GM21390 (cell line): ENCODE measurements at regions not wholly inside any gene's neighbourhood (a gene's known extent, or its start where the extent isn't known, plus 50 kb on each side); places are given as distances from the start of the nearest gene placed in this dataset.
A peak's percentile ranks its signal among the peaks of the same experiment; 100 is the strongest.
"Not testable (repeated sequence)": the region's sequence is repeated elsewhere in the genome, so short reads cannot be mapped to it uniquely, and the experiment has no call there.

ENCODE experiments used
- ATAC-seq: cut with Tn5 transposase; IDR thresholded peaks from one replicate; pipeline ENCODE4 v1.9.1; 2021; ENCODE audit not compliant: unreplicated experiment

DNA sequence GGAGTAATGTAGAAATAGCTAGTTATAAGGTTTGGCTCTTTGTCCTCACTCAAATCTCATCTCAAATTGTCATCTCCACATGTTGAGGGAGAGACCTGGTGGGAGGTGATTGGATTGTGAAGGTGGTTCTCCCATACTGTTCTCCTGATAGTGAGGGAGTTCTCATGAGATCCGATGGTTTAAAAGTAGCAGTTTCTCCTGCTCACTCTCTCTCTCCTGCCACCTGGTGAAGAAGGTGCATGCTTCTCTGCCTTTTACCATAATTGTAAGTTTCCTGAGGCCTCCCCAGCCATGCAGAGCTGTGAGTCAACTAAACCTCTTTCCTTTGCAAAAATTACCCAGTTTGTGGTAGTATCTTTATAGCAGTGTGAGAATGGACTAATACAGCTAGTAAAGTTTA, 849.4 kb downstream of the DACH1 start:
- no peak for ATAC-seq

DNA sequence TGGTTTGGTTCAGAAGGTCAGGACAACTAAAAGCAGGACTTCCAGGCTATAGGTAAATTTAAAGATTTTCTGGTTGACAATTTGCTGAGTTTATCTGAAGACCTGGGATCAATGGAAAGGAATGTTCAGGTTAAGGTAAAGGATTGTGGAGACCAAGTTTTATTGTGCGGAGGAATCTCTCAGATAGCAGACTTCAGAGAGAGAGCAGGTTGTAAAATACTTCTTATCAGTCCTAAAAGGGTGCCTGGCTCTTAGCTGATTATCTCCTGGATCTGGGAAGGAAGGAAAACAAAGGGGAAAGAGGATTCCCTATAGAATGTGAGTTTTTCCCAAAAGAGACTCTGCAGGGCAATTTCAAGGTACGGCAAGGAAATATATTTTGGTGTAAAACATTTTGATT, 851.5 kb downstream of the DACH1 start:
- ATAC-seq, result no peak

DNA sequence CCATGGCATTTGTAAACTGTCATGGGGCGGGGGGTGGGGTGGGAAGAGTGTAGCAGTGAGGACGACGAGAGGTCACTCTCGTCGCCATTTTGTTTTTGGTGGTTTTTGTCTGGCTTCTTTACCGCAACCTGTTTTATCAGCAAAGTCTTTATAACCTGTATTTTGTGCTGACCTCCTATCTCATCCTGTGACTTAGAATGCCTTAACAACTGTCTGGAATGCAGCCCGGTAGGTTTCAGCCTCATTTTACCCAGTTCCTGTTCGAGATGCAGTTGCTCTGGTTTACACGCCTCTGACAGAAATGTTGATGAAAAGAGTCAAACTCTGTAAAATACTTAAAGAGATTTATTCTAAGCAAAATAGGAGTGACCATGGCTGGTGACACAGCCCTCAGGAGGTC, 852.0 kb downstream of the DACH1 start:
- no peak for ATAC-seq

DNA sequence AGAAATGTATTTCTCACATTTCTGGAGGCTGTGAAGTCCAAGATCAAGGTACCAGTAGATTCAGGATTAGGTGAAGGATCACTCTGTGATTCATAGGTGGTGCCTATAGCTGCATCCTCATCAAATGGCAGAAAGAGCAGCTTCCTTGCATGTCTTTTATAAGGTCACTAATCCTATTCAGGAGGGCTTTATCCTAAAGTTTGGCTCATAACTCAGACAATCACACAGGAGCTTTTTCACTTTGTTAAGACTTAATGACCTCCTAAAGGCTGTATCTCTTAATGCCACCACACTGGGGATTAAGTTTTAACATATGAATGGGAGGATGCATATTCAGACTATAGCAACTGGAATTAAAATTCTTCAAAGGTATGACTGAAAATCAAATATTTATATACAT, 861.1 kb downstream of the DACH1 start:
- no peak for ATAC-seq

DNA sequence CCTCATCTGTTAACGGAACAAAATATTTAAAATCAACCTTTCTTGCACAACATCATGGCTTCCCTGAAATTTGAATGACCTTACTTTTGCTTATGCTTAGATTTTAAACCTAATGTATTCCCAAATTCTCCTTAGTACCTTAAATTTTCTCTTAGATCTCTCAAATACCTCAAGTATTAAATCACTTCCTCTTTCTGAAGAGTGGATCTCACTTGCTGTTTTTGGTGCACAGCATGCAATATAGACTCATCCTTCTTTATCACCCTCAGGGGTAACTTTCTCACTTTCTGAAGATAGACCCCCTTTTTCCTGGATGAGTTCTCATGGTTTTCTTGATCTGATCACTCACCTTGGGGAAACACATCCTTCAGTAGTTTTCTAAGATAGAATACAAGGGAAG, 871.7 kb downstream of the DACH1 start:
- ATAC-seq, result no peak

DNA sequence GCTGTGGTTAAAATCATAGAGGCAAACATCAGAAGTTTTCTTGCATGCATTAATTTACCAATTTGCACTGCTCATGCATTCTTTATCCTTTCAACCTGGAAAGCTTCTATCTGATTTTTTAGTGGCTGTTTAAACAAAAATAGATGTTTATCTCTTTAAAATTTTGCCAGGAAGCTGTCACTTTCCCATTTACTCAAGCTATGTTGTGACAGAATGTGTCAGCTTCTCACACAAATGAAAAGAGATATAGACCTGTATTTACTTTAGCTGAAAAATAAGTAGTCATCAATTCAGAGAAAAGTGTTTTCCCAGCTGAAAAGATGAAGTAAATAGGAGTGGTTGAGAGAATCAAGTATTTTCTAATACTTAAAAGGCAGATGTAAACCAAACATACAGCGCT, 872.8 kb downstream of the DACH1 start:
- no peak for ATAC-seq

DNA sequence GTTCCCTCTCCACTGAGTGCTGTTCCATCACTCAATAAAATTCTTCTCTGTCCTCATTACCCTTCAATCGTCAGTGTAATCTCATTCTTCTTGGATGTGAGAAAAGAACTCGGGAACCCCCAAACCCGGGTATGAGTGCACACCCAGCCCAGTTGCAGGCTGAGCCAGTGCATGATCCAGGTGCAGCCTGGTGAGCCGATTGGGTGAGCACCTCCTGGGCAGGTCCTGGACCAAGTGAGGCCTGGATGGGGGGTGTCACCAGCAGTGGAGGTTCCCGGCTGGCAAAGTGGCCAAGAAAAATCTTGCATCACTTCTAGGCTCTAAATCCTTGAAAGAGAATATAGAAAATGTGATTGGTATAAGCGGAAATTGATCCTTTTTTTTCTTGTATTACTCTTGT, 878.8 kb upstream of the KLHL1 start:
- no peak for ATAC-seq

DNA sequence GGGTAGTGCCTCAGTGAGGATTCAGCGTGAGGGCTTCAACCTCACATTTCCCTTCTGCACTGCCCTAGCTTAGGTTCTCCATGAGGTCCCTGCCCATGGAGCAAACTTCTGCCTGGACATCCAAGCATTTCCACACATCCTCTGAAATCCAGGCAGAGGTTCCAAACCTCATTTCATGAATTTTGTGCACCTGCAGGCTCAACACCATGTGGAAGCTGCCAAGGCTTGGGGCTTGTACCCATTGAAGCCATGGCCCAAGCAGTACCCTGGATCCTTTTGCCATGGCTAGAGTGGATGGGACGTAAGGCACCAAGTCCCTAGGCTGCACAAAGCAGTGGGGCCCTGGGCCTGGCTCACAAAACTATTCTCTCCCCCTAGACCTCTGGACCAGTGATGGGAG, 877.1 kb upstream of the KLHL1 start:
- no peak for ATAC-seq

DNA sequence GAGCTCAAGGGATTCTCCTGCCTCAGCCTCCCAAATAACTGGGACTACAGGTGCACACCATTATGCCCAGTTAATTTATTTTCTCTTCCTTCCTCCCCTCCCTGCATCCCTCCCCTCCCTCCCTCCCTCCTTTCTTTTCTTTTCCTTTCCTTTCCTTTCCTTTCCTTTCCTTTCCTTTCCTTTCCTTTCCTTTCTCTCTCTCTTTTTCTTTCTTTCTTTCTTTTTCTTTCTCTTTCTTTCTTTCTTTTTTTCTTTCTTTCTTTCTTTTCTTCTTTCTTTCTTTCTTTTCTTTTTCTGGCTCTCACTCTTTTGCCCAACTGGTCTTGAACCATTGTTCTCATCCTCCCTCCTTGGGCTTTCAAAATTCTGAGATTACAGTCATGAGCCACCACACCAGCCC, 873.0 kb upstream of the KLHL1 start:
- ATAC-seq, result not testable (repeated sequence)

DNA sequence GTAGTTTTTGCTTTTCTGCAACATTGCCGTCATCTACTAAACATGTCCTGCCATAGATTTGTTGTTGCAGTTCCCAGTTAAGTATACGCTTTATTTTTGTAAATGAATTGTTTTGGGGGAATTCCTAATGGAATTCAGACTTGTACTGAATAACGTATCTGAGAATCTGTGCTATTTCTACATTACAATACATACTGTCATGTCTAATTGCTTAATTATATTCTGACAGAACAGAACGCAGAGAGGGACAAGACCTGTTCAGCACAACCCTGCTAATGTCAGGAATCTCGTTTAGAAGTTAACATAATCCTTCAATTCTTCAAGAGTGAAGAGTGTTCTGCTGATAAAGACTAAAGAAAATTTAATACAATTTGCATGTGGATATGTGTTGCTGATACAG, 861.1 kb upstream of the KLHL1 start:
- no peak for ATAC-seq

DNA sequence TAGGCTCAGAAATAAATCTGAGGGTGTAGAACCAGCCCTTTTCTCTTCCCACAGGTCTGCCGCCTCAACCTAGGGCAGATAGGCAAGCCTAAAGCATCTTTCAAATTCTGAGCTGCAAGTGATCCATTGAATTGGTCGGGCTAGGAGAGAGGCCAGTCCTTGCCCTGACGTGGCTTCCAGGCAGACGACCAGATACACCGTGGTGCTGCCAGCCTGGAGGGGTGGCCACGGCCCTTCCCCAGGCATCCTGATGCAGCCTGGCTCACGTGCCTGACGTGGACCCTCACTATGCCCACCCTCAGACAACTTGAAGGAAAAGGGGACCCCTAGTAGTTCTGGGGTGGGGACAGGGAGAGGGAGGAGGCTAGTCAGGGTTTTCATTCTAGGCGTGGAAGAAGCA, 859.3 kb upstream of the KLHL1 start:
- no peak for ATAC-seq

DNA sequence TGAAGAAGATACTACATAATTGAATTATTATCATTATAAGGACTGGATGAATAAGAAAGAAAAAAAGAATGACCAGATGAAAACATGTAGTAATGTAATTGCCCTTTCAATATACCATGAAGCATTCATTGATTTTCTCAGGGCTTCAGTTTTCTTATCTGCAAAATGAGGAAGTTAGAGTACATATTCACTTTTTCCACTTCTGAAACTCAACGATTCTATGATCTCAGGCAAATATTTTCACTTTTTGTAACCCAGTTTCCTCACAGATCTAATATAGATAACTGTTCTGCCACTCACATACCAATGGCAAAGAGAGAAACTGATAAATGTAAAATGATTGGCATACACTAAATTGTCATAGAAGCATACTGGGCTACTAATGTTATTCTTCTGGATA, 856.6 kb upstream of the KLHL1 start:
- ATAC-seq, result no peak

DNA sequence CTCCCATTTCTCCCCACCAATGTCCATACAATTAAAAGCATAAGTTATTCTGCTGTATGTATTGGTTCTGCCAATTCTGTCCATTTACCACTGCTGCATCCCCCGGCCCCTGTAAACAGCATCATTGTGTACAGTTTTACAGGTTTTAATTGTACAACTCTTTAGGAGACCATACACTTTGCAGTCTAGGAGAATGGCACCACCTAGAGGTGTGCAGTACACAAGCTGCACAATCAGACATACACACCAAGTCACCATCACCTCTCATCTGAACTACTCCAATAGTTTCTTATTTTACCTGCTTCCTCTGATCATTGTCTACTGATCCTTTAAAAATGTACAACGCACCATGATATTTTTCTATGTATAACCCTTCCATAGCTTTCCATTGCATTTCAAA, 855.9 kb upstream of the KLHL1 start:
- no peak for ATAC-seq

DNA sequence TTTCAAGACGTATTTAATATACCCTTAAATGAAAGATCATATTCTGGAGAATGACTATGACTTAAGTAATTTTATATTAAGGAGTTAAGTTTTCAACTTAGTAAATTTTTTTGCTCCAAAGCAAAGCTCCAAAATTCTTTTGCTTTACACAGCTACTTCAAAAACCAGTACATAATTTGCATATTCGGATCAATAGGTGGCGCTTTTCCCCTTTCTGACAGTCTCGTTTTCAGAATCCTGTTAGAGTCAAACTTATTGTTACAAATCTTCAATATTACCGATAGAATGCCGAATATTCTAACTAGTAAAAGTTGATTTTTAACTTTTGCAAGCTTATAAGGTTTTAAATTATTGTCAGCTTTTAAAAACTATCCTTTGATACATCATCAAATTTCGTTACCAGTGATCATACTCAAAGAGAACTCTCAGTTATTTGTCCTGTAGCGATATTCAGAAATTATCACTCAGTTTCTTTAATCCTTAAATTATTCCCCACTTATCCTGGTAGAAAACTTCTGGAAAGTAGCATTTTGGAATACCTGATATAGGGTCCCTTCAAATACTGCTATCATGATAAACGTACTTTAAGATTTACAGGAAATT, 852.7 kb upstream of the KLHL1 start:
- ATAC-seq, result peak; percentile 52

DNA sequence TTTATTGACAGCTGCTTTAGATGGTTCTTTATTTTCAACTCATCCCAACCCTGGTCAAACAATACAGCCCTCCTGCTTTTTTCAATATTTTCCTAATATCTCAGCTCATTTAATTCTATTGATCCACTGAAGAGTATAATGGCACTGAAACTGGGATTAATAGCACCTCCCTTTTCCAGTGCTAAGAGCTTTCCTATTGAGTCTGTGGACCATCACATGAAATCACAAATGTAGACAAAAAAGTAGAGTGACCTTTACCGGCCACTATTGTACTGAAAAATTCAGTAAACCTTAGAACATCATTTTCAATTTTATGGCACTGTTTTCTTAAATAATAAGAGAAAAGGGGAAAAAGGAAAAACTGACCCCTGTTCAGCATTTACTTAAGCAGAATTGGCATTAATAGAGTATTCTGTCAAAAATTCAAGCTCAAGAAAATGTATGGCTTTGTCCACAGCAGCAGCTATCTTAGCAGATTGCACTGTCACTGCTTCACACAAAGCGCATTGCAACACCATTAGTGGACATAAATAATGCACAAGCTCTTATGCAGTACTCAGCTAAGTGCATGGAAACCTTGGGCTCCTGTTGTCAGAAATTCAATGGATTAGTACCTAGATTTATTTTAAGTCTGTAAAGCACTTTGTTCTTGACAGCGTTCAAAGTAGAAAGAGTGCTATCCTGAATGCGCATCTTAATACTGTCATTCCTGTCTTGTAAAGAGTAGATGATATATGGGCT, 851.0 kb upstream of the KLHL1 start:
- ATAC-seq, result no peak

DNA sequence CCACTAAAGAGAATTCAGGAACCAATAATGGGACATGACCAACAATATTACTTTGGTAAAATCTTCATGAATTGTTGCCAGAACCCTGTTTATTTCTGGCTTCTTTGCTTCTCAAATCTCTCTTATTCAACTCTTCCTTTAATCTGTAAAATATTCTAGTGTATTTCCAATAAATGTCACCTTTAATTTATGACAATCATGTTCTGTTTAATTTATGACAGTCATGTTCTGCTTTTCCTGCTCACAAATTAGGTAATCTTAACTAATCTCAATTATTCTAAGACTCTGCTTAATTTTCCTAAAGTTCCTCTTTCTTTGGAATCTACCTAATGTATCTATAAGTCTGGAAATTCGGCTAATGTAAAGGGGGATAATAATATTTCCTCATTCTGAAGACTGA, 847.6 kb upstream of the KLHL1 start:
- no peak for ATAC-seq

DNA sequence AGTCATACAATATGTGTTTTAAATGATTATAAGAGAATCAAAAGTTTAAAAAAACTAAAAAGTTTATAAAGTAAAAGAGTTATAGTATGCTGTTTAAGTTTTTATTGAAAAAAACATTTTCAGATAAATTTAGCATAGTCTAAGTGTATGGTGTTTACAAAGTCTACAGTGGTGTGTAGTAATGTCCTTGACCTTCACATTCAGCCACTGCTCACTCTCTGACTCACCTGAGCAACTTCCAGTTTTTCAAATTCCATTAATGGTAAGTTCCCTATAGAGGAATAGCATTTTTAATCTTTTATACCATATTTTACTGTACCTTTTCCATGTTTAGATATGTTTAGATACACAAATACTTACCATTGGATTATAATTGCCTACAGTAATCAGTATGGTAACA, 842.4 kb upstream of the KLHL1 start:
- ATAC-seq, result no peak

DNA sequence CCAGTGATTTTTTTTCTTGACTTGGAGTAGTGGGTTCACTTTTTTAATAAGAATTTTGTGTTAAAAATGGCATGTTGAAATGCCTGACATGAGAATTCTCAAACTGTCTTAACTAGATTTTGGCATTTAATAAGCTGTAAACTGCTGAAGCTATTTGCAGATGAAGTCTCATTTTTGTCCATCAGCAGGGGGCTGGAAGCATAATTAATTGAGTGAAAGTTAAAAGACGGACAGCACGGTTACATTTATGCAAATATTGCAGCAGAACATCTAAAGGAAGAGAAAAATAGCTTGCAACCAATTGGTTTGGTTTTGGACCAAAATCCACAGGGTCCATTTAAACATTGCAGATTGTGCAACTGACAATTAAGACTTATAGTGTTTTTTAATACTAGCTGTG, 837.3 kb upstream of the KLHL1 start:
- ATAC-seq, result no peak

DNA sequence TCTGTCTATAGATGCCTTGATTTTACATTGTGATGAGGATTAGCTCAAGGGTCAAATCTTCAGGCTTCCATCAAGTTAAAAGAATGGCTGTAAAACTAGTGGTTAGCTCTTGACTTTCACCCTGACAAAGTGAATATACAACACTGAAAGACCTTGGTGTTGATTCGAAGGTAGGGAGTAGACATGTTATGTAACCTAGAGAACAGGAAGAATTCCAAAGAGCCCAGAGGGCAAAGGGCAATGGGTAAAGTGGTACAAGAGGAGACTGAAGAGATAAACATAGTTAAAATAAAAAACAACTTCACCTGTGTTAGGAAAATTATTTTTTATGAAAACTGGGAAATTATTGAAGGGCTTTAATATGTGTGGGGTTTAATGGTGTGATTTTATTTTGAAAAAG, 833.2 kb upstream of the KLHL1 start:
- no peak for ATAC-seq

DNA sequence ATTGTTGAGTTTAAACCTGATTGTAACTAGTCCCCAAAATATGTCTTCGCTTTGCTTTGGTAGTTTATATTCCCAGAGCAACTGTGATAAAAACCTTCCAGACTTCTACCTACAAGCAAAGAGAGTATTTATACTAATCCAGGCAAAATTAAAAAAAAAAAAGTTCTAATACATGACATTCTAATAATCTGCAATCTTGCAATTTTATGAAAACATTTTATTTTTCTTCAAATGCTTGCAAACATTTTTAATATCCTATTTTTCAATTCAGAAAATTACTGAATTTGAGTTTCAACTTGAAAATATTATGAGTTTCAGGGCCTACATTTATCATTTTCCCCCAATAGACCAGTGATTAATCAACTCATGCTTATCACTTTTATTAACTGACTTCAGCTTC, 830.2 kb upstream of the KLHL1 start:
- ATAC-seq, result no peak

DNA sequence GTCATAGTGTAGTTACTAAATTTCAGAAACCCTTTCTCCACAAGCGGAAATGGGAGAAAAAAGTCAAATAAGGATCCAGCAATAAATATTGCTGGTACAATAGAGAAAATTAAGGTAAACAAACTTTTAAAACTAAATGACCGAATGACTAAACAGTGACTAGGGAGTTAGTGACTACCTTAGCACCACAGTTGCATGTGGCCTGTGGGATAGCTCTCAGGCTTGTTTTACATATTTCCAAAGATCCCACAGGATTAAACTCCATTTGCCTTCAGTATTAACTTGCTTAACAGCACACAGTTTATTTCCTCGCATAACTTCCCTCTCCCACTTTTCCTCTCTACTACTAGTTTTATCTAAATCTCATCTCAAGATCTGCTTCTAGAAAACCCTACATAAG, 824.3 kb upstream of the KLHL1 start:
- ATAC-seq, result no peak

DNA sequence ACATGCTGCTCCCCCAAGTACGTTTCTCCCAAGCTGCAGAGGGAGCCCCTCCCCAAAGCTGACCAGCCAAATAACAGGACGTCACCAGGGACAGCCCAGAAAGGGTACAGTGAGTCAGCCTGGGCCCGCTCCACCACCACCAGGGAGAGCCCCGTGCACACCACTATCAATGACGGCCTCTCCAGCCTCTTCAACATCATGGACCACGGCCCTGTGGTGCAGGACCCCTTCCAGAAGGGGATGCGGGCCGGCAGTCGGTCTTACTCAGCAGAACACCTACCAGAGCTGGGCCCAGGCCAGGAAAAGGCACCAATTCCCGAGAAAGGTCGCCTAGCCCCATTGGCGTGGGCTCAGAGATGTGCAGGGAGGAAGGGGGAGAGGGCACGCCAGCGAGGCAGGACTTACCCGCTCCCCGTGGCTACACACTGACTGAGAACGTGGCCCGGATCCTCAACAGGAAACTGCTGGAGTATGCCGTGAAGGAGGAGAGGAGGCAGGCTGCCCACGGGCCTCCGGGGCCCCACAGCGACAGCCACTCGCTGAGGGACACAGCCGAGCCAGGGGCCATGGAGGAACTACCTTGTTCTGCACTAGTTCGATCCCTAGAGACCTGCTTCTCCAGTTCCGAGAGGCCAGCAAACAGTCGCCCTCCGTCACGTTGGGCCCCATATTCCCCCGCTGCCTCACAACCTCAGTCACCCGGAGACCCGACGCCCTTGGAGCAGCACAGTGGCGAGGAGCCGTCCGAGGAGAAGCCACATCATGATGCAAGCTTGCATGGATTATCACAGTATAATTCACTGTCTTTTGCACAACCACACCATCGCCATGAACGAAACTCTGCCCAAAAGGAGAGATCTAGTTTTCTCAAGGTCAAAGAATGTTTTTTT, 815.9 kb upstream of the KLHL1 start:
- no peak for ATAC-seq
